NT2/D1 (cell line): ENCODE measurements at regions not wholly inside any gene's neighbourhood (a gene's known extent, or its start where the extent isn't known, plus 50 kb on each side); places are given as distances from the start of the nearest gene placed in this dataset.

Source experiments
- YY1 ChIP-seq: IDR thresholded peaks from 2 replicates; pipeline ENCODE4 v1.6.1; 2011; ENCODE audit not compliant: insufficient read length, insufficient read depth
- ZNF274 ChIP-seq: IDR thresholded peaks from 2 replicates; pipeline ENCODE4 v1.6.1; 2011; ENCODE audit warnings: mild to moderate bottlenecking, low read depth, low read length

DNA sequence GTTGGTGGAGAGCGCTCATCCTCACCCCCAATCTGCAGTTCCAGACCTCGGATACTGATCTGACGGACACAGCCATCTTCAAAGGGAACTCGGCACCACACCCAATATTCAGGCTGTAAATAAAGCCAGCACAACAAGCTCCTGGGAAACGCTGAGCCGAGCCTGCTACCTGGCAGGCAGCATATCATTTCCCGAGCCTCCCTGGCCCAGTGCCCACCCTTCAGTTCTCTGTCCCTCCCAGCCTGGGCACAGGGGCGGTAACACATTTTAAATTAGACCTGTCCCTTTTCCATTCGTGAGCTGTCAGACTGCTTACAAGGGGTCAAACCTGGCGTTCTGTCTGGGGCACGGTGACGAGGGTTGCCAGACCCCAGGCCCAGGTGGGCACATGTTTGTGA is 250.5 kb downstream of the ARHGAP12 start:
- no peak for TF ChIP-seq ZNF274
- no peak for TF ChIP-seq YY1
